NCI-H2171 (cell line): ENCODE measurements at regions not wholly inside any gene's neighbourhood (a gene's known extent, or its start where the extent isn't known, plus 50 kb on each side); places are given as distances from the start of the nearest gene placed in this dataset.
"Not testable (repeated sequence)": the region's sequence is repeated elsewhere in the genome, so short reads cannot be mapped to it uniquely, and the experiment has no call there.

ENCODE experiments used
- DNase-seq: peaks from one replicate; lab custom pipeline; 2025; lab: John Stamatoyannopoulos, UW

DNA sequence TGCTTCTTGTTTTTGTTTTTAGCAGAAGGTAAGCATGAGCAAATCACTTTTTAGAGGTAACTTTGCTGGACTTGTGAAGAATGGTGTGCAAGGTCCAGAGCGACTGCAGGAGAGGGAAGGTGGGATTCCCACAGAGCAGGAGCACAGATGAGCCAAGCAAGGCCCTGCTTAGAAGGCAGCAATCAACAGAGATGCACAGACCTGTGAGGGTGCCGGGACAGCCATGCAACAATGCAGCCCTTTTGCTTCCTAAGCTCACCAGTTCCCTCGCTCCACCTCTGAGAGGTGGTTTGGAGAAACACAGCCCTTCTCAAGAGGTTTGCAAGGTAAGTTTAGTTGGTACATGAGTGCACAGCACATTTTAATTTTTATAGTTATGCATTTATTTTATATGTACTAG, 85.1 kb upstream of the FBXO28 start:
- DNase-seq = not testable (repeated sequence)

GRCh38 chr1:224023122-224023521, 90.8 kb upstream of the FBXO28 start:
- DNase-seq = not testable (repeated sequence)

GRCh38 chr1:224022249-224022970, 91.5 kb upstream of the FBXO28 start:
- not testable (repeated sequence) for DNase-seq

DNA sequence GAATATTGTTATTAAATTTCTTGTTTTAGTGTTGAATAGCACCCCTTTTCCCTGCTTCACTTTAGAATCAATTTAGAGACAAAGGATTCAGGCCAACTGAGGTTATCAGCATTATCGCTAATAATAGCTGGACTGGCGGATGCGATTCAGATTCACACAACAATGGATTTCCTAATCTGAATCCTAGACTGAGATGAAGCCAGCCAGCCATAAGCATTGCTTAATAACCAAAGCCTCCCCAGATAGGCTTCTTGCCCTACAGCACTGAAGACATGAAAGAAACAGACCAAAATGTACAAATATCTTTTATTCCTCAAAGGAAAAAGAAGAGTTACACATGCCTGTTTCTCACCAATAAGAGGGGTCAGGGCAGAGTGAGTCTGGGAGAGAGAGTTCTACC, 94.0 kb upstream of the FBXO28 start:
- not testable (repeated sequence) for DNase-seq

DNA sequence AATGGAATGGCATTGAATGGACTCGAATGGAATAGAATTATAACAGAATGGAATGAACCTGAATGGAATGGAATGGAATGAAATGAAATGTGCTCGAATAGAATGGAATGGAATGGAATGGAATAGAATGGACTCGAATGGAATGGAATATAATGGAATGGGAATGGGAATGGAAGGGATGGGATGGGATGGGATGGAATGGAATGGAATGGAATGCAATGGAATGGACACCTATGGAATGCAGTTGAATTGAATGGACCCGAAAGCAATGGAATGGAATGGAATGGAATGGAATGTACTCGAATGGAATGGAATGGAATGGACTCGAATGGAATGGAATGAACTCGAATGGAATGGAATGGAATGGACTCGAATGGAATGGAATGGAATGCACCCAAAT, 98.1 kb upstream of the FBXO28 start:
- not testable (repeated sequence) for DNase-seq

GRCh38 chr1:224014330-224014649, 99.6 kb upstream of the FBXO28 start:
- DNase-seq = no peak

- not testable (repeated sequence) for DNase-seq
These were observed 100.1 kb upstream of the FBXO28 start for GRCh38 chr1:224013626-224014329.

- DNase-seq = not testable (repeated sequence)
These were observed 101.0 kb upstream of the FBXO28 start for GRCh38 chr1:224012807-224013434.

DNA sequence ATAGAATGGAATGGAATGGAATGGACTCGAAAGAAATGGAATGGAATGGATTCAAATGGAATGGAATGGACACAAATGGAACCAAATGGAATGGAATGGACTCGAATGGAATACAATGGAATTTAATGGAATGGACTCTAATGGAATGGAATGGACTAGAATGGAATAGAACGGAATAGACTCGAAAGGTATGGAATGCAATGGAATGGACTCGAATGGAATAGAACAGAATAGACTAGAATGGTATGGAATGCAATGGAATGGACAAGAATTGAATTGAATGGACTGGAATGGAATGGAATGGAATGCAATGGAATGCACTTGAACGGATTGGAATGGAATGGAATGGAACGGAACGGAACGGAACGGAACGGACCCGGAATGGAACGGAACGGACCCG, 101.7 kb upstream of the FBXO28 start:
- DNase-seq = not testable (repeated sequence)

DNA sequence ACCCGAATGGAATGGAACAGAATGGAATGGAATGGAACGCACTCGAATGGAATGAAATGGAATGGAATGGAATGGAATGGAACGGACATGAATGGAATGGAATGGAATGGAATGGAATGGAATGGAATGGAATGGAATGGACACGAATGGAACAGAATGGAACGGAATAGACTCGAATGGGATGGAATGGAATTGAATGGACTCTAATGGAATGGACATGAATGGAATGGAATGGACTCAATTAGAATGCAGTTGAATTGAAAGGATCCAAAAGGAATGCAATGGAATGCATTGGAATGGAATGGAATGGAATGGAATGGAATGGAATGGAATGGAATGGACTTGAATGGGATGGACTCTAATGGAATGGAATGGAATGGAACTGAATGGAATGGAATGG, 102.2 kb upstream of the FBXO28 start:
- not testable (repeated sequence) for DNase-seq

DNA sequence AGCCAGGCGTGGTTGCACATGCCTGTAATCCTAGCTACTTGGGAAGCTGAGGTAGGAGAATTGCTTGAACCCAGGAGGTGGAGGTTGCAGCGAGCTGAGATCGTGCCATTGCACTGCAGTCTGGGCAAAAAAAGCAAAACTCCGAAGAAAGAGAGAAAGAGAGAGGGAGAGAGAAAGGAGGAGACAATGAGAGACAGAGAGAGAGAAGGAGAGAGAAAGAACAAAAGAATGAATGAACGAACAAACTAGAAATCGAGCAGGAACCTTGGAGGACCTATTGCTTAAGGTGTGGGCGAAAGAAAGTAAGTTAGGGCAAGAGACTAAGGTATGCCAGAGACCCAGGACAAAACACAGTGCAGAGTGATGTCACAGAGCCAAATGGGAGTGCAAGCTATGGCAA, 102.8 kb upstream of the FBXO28 start:
- not testable (repeated sequence) for DNase-seq

GRCh38 chr1:224005973-224006372, 107.9 kb upstream of the FBXO28 start:
- DNase-seq = not testable (repeated sequence)

DNA sequence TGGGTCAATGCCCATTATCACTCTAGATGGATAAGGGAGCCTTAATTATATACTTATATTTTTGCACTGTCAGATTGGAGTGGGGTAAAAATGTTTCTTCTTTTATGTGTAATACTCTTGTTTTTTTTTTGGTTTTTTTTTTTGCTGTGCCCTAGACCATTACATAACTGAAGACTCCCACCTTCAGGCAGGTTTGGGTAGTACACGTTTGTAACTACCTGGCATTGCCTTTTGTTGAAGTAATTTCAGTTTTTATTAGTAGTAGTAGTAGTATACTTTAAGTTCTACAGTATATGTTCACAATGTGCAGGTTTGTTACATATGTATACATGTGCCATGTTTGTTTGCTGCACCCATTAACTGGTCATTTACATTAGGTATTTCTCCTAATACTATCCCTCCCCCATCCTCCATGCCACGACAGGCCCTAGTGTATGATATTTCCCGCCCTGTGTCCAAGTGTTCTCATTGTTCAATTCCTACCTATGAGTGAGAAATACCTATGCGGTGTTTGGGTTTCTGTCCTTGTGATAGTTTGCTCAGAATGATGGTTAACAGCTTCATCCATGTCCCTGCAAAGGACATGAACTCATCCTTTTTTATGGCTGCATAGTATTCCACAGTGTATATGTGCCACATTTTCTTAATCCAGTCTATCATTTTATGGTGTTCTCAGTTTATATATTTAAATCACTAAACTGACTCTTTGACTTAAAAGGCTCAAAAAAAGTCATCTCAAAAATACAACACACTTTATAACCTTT, 109.2 kb upstream of the FBXO28 start:
- DNase-seq = peak; percentile 33

DNA sequence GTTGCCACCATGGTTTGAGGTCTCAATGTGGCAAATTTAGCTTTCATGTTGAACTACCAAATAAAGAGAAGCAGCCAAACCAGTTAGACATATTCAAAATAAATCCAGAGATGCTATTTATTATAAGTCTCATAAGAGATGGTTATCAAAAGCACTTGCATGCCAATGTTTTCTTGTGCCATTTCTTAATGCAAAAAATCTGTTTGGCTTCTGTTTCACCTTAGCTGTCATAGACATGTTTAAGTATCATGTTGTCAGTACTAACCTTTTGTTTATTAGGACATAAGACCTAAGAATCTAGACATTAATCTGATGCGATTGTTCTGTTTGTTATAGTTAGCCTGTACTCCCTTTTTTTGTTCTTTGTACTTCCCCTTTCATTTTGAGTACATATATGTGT, 110.0 kb upstream of the FBXO28 start:
- DNase-seq = not testable (repeated sequence)

DNA sequence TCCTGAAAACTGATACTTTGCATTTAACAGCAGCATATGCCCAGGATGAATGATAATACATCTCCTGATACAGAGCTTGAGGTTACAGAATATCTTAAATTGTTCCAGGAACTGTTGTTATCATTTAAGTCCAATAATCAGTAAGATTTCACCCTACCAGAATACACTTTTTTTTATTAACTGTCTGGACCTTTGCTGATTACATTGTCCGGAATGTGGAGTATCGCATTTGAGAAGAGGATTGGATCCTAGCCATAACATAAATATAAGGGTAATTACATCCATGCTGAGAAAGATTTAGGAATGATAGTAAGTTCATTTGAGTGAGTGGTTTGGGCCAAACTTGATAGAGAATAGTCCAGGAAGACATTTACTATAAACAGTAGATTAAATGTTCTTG, 112.2 kb upstream of the FBXO28 start:
- DNase-seq = not testable (repeated sequence)

DNA sequence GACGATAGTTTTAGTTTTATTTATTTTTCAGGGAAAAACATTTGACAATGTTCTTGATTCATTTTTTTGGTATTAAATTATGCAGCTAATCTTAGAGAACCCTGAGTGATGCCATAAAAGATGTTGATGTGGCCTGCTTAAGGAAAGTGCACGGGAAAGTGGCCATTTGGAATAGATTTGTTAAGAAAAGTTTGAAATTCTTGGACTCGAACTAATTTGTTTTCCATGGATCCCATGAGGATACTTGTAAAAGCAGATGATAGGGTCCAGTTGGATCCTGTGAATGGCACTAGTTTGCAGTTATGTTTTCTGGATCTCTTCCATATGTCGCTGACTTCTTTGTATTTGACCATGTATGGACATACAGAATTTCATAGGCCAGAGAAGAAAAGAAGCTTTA, 114.2 kb upstream of the FBXO28 start:
- DNase-seq = not testable (repeated sequence)

- not testable (repeated sequence) for DNase-seq
These were observed 115.0 kb upstream of the FBXO28 start for GRCh38 chr1:223998676-223999455.

GRCh38 chr1:223996376-223996775, 117.5 kb upstream of the FBXO28 start:
- not testable (repeated sequence) for DNase-seq

GRCh38 chr1:223992456-223993246, 121.3 kb upstream of the FBXO28 start:
- DNase-seq = peak; percentile 97

DNA sequence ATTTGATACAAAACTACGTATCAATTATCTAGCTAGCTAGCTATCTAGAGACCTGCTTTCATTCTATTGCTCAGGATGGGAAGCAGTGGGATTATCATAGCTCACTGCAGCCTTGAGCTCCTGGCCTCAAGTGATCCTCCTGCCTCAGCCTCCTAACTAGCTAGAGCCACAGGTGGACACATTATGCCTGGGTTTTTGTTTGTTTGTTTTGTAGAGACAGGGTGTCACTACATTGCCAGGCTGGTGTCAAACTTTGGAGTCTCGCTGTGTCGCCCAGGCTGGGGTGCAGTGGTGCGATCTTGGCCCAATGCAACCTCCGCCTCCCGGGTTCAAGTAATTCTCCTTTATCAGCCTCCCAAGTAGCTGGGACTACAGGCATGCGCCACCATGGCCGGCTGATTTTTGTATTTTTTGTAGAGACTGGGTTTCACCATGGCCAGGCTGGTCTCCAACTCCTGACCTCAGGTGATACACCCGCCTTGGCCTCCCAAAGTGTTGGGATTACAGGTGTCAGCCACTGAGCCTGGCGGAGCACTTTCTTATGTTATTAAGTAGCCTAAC, 122.5 kb upstream of the FBXO28 start:
- not testable (repeated sequence) for DNase-seq
